Ishikawa (cell line): ENCODE measurements at regions not wholly inside any gene's neighbourhood (a gene's known extent, or its start where the extent isn't known, plus 50 kb on each side); places are given as distances from the start of the nearest gene placed in this dataset.

Source experiments
- CEBPB ChIP-seq: IDR thresholded peaks from 2 replicates; pipeline ENCODE4 v1.6.1; 2012
- CREB1 ChIP-seq: IDR thresholded peaks from 2 replicates; pipeline ENCODE4 v1.6.1; 2012; ENCODE audit warnings: low read depth
- EGR1 ChIP-seq: IDR thresholded peaks from 2 replicates; pipeline ENCODE4 v1.6.1; 2012
- EP300 ChIP-seq: IDR thresholded peaks from 2 replicates; pipeline ENCODE4 v1.6.1; 2012; ENCODE audit warnings: borderline replicate concordance
- FOXM1 ChIP-seq: IDR thresholded peaks from 2 replicates; pipeline ENCODE4 v1.6.1; 2012; ENCODE audit warnings: low read depth, borderline replicate concordance
- NFIC ChIP-seq: IDR thresholded peaks from 2 replicates; pipeline ENCODE4 v1.6.1; 2012
- RAD21 ChIP-seq: IDR thresholded peaks from 2 replicates; pipeline ENCODE4 v1.6.1; 2012; ENCODE audit warnings: low read depth
- REST ChIP-seq: IDR thresholded peaks from 2 replicates; pipeline ENCODE4 v1.6.1; 2012; ENCODE audit warnings: low read depth, mild to moderate bottlenecking
- TAF1 ChIP-seq: IDR thresholded peaks from 2 replicates; pipeline ENCODE4 v1.6.1; 2012; ENCODE audit warnings: low read depth, mild to moderate bottlenecking
- TCF12 ChIP-seq: IDR thresholded peaks from 2 replicates; pipeline ENCODE4 v1.6.1; 2012; ENCODE audit warnings: low read depth
- TEAD4 ChIP-seq: IDR thresholded peaks from 2 replicates; pipeline ENCODE4 v1.6.1; 2012
- USF1 ChIP-seq: IDR thresholded peaks from 2 replicates; pipeline ENCODE4 v1.6.1; 2012
- YY1 ChIP-seq: IDR thresholded peaks from 2 replicates; pipeline ENCODE4 v1.6.1; 2012; ENCODE audit warnings: low read depth
- ZBTB7A ChIP-seq: IDR thresholded peaks from 2 replicates; pipeline ENCODE4 v1.6.1; 2012; ENCODE audit warnings: low read depth

GRCh38 chr6:119481976-119482375, 132.4 kb upstream of the MAN1A1 start:
- TF ChIP-seq EP300 = no peak
- no peak for TF ChIP-seq USF1
- TF ChIP-seq REST = no peak

GRCh38 chr6:119480961-119481497, 131.5 kb upstream of the MAN1A1 start:
- TF ChIP-seq FOXM1 (no peak), ZBTB7A (no peak), CEBPB (no peak), CREB1 (no peak), NFIC (no peak), EP300 (no peak), TEAD4 (no peak), USF1 (no peak), YY1 (no peak), TCF12 (no peak)

- TF ChIP-seq NFIC = peak; percentile 36; the same call in 1 of the 2 replicates
- no peak for TF ChIP-seq REST
Measured at GRCh38 chr6:119479860-119480655, 130.5 kb upstream of the MAN1A1 start.

- TF ChIP-seq EGR1 = no peak
- no peak for TF ChIP-seq TCF12
- TF ChIP-seq REST = no peak
- TF ChIP-seq TAF1 = no peak
- no peak for TF ChIP-seq FOXM1
- no peak for TF ChIP-seq YY1
- TF ChIP-seq ZBTB7A = no peak
Measured at GRCh38 chr6:119476554-119476953, 127.0 kb upstream of the MAN1A1 start.

GRCh38 chr6:119476024-119476423, 126.5 kb upstream of the MAN1A1 start:
- TF ChIP-seq RAD21 (no peak), FOXM1 (no peak)

- TF ChIP-seq NFIC (no peak), EP300 (no peak), REST (no peak)
Measured at GRCh38 chr6:119470893-119471542, 121.5 kb upstream of the MAN1A1 start.
